ENCODE measurements at regions not wholly inside any gene's neighbourhood (a gene's known extent, or its start where the extent isn't known, plus 50 kb on each side); places are given as distances from the start of the nearest gene placed in this dataset.

DNA sequence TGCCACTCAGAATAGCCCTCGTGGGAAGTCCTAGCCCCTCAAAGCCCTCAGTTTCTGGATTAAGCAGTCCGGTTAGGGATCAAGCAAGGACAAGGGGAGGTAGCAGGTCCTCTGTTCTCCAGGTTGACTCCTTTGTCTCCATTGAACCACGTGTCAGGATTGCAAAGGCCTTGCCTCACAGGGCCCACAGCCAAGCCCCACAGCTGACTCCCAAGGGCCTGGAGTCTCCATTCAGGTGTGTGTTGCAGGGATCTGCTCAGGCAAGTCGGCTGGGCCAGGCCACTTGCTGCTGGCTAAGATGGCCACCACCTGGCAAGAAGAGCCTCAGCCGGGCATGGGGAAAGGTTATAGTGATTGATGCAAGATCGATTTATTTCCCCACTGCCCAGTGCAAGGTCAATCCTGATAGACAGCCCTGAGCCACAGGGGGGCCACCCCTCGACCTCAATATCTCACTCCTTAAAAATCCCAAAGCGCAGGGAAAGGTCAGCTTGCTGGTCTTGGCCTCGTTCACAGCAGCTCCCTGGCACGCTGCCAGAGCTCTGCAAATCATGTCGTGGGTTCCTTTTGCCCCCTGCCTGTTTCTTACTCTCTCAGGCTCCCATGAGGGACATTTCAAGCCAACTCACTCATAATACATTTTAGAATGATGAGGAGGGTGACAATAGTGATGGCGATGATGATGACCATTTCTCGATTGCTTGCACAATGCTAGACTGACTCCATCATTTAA lies 75.9 kb downstream of the EDN3 start:
- no peak for DNase-seq (ENCODE audit: low read depth)
- H3K4me3 ChIP-seq (ENCODE audit: low read depth, low read length): no peak overlapping the region

DNA sequence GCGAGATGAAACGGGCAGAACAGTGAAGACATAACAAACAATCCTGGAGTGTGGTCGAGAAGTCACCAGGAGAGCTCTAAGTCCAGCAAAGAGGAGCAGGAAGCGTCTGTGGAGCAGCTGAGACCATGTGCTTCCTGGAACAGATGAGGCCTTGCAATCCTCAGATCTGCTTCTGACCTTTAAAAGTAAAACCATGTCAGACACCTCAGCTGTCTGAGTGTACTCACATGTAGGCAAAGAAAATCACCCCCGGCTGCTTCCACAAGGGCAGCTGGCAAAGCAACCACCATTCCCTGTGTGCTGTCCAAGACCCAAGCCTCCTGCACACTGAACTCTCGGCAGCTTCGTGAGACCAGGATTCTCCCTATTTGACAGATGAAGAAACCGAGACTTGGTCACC lies 76.6 kb downstream of the EDN3 start:
- H3K4me3 ChIP-seq (ENCODE audit: low read depth, low read length): no peak overlapping the region
- DNase-seq (ENCODE audit: low read depth): no peak

DNA sequence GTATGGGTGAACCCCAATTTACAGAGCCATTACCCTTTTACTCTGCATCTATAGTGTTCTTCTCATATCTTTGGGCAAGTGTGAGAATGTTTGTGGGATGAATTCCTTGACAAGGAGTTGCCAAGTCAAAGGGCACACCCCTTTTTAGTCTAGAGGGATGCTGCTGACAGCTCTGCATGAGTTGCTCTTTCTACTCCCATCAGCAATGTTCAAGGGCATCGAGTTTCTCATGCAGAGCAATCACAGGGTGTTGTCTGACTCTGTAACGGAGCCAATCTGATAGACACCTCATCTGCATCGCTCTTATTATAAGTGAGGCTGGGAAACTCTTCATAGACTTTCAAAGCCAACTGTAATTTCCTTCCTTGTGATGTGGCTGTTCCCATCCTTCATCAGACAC lies 77.4 kb downstream of the EDN3 start:
- no peak overlapping the region for H3K4me3 ChIP-seq (ENCODE audit: low read depth, low read length)
- DNase-seq (ENCODE audit: low read depth): no peak

DNA sequence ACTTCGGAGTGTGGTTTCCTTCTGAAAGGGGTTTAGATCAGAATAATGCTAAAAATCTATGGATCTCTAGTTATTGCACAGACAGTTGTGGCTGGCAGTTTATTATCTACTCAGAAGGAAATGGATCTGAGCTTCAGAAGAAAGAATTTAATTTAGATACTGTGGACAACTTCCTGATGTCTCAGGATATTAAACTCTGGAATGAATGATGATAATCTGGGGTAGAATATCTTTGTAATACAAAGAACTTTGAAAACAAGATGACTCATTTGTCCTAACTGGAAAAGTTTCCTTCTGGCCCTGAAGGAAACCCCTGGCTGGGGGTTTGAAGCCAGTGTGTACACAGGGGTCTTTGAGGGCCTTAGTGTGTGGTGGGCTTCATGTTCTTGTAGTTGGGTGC lies 78.0 kb downstream of the EDN3 start:
- no peak for DNase-seq (ENCODE audit: low read depth)
- no peak overlapping the region for H3K4me3 ChIP-seq (ENCODE audit: low read depth, low read length)

DNA sequence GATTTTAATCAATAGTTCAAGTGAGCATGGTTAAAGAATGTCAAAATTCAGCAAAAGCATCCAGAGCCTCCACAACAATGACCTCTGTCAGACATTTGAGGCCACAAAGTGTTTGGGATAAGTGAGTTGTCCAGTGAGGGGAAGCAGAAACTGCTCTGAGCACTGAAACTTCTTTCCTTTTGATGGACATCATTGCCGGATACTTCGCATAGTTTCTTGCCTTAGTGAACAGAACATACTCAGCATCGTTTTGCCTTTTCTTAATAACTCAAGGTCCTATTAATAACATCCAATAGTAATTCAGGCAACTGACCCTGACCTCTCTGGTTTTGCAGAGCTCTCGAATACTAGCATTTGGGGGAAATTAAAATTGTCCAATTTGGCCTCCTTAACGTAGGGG lies 78.6 kb downstream of the EDN3 start:
- no peak for DNase-seq (ENCODE audit: low read depth)

DNA sequence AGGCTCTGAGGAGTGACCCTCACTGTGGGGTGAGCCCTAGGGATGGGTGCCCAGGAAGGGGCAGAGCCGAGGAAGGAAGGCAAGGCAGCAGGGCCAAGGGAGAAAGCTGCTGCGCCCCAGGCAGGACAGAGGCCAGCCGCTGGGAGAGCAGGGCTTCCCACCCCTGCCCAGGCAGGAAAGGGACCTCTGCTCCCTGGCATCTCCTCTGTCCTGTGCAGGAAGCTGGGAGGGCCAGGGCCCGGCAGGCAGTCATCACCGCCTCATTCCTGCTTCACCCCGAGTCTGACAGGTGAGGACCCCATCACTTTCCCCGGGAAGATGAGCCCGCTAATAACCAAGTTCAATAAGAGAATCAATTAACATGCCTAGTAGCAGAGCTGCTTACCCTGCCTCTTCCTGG lies 81.3 kb downstream of the EDN3 start:
- DNase-seq (ENCODE audit: low read depth): no peak
- no peak overlapping the region for H3K4me3 ChIP-seq (ENCODE audit: low read depth, low read length)

More for the DNA sequence above, 78.6 kb downstream of the EDN3 start:
- no peak overlapping the region for H3K4me3 ChIP-seq (ENCODE audit: low read depth, low read length)

DNA sequence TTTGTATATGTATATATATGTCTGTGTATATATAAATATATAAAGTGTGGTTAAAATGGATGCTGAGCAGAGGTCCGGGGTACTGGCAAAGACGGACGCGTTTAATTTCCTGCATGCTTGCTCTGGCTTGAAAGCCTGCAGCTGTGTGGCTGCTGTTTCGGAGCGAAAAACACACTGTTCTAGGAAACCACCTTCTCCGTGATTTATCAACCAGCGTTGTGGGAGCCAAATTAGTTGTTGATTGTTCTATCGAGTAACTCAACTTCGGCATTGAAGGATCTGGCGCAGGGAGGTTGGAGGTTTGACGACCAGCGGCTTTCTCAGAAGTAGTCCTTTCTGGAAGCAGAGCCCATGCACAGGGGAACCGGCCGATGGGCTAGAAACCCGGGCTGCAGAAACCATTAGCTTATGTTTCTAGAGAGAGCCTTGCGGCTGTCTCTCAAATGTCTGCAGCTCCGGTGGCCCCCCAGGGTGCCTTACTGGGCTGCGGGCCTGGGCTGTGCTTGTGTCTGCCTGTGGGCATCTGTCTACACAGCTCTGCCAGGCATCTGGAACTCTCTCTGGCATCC lies 81.8 kb downstream of the EDN3 start:
- no peak for DNase-seq (ENCODE audit: low read depth)

DNA sequence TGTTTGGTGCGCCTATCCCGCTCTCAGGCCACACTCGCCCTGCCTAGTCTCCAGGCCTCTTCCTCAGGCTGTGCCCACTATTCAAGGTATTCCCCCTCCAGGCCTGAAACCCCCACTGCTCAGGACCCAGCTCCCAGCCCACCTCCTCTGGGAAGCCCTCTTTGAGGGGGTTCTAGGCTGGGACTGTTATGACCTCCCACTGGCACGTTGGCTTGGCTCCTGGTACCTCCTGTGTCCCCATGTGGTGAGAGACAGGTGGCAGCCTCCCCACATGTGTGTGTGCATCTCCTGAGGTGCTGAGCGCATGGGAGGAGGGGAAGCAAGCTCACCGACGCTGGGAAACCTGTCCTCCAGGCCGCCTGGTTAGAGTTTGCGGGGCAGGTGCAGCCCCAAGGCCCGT lies 82.5 kb downstream of the EDN3 start:
- DNase-seq (ENCODE audit: low read depth): no peak

More for the DNA sequence above, 81.8 kb downstream of the EDN3 start:
- H3K4me3 ChIP-seq (ENCODE audit: low read depth, low read length): no peak overlapping the region

DNA sequence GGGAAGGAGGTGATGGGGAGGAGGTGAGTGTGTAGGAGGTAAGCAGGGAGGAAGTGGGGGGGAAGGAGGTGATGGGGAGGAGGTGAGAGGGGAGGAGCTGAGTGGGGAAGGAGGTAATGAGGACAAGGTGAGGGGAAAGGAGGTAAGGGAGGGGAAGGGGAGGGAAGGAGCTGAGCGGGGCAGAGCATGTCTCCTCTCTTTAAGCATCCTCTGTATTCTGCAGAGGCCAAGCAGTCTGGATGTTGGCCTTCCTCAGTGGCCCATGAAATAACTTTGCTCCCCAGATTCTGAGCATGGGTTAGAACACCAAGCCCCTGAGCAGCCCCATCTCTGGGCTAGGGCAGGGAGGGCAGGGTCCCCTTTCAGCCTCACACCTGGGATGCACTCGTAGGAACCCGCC lies 84.6 kb downstream of the EDN3 start:
- H3K4me3 ChIP-seq (ENCODE audit: low read depth, low read length): no peak overlapping the region
- no peak for DNase-seq (ENCODE audit: low read depth)

More for the DNA sequence above, 82.5 kb downstream of the EDN3 start:
- no peak overlapping the region for H3K4me3 ChIP-seq (ENCODE audit: low read depth, low read length)

DNA sequence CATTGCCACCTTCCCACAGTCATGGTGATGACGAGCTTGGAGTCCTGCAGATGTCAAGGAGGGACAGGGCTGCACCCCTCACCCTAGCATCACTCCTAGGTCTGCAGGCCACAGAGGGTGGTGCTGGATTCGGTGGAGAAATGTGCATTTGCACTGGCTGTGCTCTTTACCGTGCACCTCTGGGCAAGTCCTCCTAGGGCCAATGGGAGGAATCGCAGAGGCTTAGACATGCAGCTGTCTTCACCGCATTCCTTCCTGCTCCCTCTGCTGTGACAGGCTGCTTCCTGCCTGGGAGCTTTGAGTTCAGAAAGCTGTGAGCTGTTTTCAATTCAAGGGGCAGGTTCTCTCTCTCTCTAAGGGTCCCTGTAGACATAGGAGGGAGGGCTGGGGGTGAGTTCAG lies 85.1 kb downstream of the EDN3 start:
- no peak overlapping the region for H3K4me3 ChIP-seq (ENCODE audit: low read depth, low read length)
- DNase-seq (ENCODE audit: low read depth): no peak

DNA sequence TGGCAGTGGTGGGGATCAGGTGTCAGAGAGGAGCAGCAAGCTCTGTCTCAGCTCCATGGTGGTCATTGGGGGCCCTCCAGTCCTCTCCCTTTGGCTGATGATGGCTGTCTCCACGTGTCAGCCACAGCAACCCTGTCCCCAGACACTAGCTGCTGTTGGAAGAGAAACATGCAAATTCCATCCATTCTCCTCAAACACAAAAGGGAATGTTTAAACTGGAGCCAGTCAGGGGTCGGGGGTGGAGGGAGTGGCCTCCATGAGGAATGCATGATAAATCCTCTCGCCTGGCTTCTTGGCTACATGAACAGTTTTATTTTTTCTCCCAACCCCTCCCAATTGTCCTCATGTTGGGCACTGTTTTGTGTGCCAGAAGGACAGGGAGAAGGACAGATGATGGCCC lies 86.4 kb downstream of the EDN3 start:
- H3K4me3 ChIP-seq (ENCODE audit: low read depth, low read length): no peak overlapping the region
- no peak for DNase-seq (ENCODE audit: low read depth)

DNA sequence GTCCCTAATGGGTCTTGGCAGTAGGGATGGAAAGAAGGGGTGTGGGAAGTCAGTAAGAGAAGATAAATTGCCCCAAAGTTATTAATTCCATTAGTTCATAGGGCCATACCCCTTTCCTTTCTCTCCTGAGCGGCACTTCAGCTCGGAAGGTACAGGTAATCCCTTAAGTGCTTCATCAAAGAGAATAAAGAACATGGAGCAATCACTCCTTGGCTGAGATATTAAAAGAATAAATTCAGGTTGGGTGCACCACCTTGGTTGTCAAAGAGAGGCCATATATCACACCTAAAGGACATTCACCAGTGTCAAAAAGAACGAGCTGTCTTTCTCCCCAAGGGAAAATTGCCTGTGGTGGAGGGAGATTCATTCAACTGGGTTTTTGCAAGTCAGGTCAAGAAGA lies 87.5 kb downstream of the EDN3 start:
- H3K4me3 ChIP-seq (ENCODE audit: low read depth, low read length): no peak overlapping the region
- DNase-seq (ENCODE audit: low read depth): no peak

DNA sequence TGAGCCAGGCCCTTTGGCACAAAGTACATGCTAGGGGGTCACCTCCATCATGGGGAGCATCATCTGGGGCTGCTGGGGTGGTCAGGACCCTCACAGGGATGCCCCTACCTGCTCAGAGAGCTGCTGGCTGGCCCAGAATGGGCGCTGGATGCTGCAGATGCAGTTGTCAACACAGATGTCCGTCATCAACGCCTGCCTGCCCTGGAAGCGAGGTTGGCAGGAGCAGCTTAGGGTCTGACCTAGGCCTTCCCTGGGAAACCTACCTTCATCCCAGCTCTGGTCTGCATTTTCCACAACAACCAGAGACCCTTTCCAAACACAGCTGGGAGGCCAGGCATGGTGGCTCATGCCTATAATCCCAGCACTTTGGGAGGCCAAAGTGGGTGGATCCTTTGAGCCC lies 88.0 kb downstream of the EDN3 start:
- H3K4me3 ChIP-seq (ENCODE audit: low read depth, low read length): no peak overlapping the region

DNA sequence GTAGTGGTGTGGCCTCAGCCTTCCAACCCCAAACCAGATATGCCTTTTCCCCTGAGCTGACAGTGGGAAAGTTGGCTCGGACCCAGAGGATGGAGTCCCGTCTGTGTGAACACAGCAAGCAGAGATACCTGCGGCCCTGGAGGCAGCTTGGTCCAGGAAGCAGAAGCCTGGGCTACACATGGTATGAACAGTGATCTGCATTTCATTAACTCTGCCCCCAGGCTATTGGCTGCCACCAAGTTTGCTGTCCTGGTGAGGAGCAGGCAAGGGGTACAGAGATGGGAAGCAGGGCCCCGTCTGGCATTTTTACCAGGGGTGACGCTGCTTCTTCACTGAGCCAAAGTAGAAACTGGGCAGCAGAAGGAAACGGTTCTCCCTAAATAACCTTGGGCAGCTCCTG lies 90.0 kb downstream of the EDN3 start:
- no peak for DNase-seq (ENCODE audit: low read depth)
- no peak overlapping the region for H3K4me3 ChIP-seq (ENCODE audit: low read depth, low read length)

More for the DNA sequence above, 88.0 kb downstream of the EDN3 start:
- DNase-seq (ENCODE audit: low read depth): no peak

DNA sequence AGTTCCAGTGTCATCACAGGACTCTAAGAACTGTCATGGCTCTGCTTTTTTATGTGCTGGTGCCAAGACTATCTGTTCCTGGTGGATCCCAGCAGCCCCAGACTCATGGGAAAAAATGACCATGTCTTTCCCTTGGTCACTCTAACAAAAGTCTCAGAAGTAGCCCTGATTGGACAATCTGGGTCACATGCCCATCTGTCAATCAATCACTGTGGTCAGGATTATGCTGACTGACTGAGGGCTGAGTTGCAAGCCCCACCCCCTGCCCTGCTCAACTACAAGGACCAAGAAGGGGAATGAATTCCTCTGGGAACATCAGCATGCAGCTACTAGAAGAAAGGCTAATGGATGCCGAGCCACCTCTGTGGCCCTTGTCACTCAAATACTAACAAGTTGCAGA lies 91.6 kb downstream of the EDN3 start:
- no peak overlapping the region for H3K4me3 ChIP-seq (ENCODE audit: low read depth, low read length)
- no peak for DNase-seq (ENCODE audit: low read depth)

DNA sequence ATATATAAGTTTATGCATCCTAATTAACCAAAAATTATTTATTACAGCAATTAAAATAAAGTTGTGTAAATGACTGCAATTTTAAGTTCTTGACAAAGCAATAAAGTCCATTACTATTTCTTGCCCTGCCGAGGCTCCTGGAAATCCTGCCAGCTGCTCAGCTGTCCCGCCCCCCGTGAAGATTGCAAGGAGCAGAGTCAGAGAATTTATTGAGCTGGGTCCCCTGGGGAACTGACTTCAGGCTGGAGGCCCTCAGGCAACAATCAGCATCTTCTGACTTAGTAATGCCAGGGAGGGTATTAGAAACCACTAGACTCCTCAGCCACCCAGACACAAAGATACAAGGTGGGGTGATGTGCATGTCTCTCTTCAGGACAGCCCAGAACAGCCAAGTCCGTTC lies 92.3 kb downstream of the EDN3 start:
- DNase-seq (ENCODE audit: low read depth): no peak
- H3K4me3 ChIP-seq (ENCODE audit: low read depth, low read length): no peak overlapping the region

DNA sequence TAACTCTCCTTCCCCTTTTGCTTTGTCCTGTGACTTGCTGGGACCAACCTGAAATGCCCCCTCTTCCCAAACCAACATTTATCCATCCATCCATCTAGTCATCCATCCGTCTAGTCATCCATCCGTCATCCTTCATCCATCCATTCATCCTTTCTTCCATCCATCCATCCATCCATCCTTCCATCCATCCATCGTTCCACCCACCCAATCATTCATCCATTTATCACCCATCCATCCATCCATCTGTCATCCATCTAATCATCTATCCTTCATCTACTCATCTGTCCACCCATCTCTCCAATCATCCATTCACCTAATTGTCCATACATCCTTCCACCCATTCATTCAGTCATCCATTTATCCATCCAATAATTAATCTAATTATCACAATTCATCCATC lies 92.7 kb downstream of the EDN3 start:
- no peak for DNase-seq (ENCODE audit: low read depth)
- no peak overlapping the region for H3K4me3 ChIP-seq (ENCODE audit: low read depth, low read length)

DNA sequence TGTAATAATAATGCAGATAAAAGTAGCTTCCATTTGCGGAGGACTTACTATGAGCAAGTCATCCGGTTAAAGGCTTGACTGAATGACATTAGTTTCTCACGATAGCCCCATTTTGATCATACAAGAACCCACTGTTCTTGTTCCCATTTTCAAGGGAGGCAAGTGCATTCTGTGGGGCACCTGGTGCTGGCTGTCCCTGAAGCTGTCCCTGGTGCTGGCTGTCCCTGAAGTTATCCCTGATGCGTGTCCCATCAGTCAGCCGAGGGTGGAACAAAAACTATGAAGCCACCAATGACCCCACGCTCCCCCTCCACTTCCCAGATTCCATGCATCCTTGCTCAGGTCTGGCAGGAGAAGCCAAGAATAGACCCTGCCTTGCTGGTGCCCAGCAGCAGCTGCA lies 95.3 kb downstream of the EDN3 start:
- DNase-seq (ENCODE audit: low read depth): no peak
- no peak overlapping the region for H3K4me3 ChIP-seq (ENCODE audit: low read depth, low read length)

DNA sequence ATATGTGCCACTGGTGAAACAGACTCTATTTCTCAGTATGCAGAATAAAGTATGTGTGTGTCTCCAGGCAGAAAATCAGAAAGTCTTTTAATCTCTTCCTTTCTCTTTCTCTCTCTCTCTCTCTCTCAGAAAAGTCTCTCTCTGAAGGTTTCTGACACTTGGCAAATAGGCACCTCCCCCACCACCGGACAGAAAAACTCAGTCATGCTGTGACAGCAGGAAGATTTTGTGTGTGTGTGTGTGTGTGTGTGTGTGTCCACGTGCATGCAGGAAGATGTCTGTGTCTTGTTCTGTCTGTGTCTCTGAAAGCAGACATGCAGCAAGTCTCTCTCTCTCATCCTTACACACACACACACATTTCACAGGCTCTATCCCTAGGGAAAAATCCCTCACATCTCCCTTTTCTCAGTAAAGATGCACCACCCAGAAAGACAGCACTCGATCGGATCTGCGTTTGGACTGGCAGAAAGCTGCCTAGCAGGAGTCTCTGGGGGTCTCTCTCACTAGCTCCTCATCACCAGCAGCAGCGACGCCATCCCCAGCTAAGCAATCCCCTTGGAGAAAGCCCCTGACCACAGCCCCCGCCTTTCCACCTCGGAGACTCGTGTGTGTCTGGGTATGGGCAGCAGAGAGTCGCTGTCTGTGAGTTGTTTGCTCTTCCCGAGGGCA lies 98.3 kb downstream of the EDN3 start:
- no peak overlapping the region for H3K4me3 ChIP-seq (ENCODE audit: low read depth, low read length)
- DNase-seq (ENCODE audit: low read depth): no peak

DNA sequence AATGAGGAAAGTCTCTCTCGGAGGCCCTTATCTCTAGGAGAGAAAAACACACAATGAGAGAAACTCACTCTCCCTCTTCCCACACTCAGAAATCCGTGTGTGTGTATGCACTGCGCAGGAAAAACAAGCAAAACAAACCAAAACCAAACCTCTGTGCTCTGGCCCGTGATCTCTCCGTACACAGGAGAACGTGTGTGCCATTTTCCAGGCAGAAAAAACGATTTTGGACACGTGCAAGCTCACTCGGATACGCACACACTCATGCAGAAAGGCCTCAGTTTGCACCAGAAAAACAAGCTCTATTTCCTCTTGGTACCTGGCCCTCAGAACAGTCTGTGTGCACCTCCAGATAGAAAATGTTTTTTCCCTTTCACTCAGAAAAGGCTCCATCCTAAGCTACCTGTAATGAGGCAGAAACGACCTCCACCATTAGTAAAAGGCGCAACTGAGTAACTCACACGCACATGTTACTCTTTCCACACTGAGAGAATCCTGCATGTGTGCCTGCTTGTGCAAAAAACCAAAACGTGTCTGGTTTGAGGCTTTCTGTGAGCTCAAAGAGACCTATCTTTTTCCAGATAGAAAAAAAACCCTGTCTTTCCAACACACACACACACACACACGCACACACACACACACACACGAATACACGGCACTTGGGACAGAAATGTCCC lies 99.2 kb downstream of the EDN3 start:
- H3K4me3 ChIP-seq (ENCODE audit: low read depth, low read length): no peak overlapping the region
- no peak for DNase-seq (ENCODE audit: low read depth)

Measured in skeletal muscle cell (primary cell).